GM19395 (cell line): ENCODE measurements at regions not wholly inside any gene's neighbourhood (a gene's known extent, or its start where the extent isn't known, plus 50 kb on each side); places are given as distances from the start of the nearest gene placed in this dataset.
"Not testable (repeated sequence)": the region's sequence is repeated elsewhere in the genome, so short reads cannot be mapped to it uniquely, and the experiment has no call there.

Experiments used
- ATAC-seq: cut with Tn5 transposase; IDR thresholded peaks from one replicate; pipeline ENCODE4 v1.9.1; 2021; ENCODE audit warnings: mild to moderate bottlenecking, moderate library complexity; ENCODE audit not compliant: unreplicated experiment

DNA sequence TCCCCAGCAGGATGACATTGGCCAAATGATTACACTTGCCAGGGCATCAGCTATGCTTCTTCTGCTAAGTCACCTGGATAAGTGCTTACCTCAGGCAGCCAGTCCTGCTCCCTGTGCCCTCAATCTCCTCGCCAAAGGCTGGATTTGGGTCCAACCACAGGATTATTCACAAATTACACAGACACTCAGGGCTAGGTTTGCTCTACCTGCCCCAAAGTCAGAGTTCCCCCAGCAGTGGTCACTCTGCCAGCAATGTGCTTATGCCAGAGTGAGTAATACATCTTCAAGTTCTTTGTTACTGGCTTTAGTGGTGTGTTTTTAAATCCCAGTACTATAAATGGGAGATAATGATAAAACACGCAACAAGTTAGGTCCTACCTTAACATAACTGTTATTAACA is 189.7 kb upstream of the SEMA3D start:
- ATAC-seq = no peak

DNA sequence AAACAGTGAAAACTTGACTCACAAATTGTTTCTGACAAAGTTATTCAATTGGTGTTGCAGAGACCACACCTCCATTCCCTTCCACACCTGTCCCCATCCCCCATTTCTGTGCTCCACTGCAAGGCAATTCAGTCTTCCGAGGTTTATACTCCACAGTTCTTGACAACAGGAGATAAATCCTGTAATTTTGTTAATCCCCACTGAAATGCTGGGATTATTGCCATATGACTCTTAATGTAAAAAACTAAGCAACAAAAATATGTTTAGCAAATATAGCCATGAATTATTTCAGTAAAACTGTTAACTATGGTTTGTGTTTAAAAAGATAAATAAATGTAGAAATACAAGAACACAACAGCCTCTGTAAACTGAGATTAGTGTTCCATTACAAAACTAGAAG is 170.1 kb upstream of the SEMA3D start:
- no peak for ATAC-seq

DNA sequence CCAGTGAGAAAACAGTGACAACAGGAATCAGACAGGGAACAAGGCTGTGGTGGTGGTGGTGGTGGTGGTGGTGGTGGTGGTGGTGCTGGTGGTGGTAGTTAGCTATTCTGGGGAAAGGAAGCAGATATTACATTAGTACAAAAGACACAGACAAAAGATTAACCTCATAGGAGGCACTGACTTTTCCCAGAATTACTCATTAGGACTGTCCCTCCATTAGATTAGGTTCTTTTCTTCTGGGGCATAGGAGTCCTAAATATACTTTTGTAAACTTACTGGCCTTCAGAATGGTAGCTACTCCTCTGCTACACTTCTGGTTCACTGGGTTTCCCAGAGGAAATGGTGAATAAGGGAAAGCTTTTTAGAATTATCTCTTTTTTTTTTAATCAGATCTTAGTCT is 156.6 kb upstream of the SEMA3D start:
- ATAC-seq = peak; percentile 67

DNA sequence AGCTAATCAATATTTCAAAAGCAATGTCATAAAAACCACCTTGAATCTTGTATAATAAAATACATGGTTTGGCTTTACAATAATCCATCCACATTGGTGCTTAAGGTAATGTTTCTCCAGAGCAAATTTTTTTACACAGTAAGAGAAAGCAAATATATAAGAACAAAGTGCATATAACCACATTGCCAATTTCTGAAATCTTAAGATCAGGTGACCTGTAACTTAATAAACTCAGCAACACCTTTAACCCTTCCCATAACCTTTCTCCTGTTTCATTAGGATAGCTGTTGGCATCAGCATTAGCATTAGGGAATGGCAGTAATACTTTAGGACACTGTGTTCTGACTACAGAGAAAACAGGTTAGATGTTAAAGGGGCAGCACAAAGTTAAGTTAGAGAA is 155.9 kb upstream of the SEMA3D start:
- no peak for ATAC-seq

DNA sequence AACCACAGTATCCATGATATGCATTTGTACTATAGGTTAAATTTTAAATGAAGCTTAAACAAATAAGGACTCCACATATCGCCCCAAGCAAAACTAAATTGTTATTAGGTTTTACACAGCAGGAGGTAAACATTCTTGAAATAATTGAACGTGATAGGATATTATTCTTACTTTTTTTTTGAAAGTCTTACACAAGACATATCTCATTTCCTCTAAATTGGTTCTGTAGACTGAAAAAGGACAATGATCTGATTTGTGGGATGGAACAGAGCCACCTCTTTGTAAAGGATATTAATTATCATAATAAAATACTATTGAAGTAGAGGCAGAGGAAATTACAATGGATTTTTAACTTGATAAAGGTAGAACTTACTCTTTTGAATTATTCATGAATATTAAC is 155.1 kb upstream of the SEMA3D start:
- no peak for ATAC-seq

DNA sequence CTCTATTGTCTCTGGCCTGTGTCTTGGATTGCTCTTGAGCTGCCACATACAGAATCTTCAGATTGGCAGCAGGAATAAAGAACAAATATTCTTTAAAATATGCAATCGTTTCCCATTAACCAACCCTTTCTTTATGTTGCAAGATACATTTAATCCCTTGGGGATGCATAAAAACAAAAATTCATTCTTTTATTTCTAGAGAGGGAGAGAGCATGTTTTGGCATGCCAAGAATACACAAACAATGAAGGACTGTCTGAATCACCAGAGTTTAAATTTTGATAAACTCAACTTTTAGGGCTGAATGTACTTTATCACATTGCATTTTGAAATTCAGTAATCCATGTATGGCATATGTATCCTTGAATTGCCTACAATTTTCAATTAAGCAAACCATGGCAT is 154.3 kb upstream of the SEMA3D start:
- ATAC-seq = no peak

DNA sequence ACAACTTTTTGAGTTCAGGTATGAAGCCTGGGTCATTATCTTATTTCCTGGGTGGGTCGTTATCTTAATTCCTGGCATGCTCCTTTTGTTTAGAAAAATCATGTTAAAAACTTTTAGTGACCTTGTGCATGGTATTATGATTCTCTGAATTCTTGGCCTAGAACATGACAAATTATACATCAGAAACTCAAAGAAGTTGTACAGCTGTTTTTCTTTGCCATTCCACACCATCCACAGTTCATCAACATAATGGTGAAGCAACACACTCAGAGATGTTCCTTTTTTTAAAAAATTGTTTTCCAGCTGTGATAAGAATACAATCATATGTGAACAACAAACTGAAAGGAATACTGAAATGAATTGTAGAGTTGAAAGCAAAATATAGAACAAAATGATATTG is 149.2 kb upstream of the SEMA3D start:
- no peak for ATAC-seq

DNA sequence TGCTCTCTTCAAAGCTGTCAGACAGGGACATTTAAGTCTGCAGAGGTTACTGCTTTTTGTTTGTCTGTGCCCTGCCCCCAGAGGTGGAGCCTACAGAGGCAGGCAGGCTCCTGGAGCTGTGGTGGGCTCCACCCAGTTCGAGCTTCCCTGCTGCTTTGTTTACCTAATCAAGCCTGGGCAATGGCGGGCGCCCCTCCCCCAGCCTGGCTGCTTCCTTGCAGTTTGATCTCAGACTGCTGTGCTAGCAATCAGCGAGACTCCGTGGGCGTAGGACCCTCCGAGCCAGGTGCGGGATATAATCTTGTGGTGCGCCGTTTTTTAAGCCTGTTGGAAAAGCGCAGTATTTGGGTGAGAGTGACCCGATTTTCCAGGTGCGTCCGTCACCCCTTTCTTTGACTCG is 148.3 kb upstream of the SEMA3D start:
- not testable (repeated sequence) for ATAC-seq

DNA sequence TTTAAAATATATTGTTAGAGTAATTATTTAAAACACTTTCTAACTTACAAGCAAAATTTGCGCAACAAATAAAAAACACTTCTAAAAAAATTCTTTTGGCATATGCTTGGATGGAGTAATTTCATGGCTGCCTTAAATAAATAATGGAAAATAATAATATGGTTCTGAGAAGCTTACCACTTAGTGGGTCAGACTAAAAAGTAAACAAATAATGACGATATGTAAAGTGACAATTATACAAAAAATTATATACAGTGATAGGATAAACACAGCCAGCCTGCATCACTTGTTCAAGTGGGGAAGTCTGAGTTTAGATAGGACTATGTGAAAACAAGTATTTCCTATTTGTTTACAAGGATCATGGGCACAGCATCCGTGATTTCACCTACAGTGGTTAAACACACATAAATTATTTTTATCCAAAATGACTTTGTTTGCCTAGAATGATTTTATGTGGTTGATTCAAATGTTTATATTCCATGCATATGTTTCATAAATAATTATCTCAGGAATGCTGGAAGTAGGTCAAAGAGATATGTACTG is 141.7 kb upstream of the SEMA3D start:
- no peak for ATAC-seq

DNA sequence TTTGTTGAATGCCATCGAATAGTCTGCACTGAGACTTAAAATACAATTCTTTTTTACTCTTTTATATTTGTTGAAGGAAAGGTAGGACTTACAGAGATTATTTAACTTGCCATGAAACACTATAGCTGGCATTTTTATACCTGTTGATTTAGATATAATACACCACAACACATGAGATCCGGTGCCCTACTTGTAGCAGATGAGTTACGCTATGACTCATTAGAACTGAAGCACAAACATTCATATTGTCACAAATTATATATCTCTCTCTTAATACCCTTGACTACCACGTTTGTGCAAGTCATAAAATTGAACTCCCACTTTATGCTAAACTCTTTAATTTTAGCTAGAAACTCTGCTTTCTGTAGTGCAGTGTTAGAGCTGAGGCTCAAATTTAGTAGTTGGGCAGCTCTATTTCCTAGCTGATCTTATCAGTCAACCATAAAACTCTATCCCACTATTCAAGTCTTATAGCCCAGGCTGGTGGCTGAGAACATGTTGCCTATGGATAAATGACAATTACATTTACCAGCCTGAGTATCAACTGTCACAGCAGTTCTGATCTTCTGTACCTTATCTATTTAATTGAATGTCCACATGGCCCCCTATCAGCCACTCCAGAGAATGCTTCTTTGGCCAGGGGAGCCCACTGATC is 137.4 kb upstream of the SEMA3D start:
- no peak for ATAC-seq

DNA sequence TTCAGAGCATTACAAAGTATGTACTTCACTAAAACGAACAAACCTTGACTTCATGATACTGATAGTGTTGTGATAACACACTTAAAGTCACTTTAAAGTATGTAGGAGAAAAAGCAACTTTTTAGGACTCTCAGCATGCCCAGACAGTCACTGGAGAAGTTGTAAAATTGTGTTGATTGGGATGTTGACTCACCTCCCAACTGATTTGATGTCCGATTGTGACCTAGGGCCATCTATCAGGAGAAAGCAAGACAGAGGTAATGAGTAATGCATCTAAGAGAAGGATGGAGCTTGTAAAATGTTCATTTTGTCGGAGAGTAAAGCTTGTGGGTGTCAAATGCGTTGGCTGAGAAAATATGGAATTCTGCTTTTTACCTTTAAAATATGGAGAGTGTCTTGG is 135.4 kb upstream of the SEMA3D start:
- no peak for ATAC-seq

DNA sequence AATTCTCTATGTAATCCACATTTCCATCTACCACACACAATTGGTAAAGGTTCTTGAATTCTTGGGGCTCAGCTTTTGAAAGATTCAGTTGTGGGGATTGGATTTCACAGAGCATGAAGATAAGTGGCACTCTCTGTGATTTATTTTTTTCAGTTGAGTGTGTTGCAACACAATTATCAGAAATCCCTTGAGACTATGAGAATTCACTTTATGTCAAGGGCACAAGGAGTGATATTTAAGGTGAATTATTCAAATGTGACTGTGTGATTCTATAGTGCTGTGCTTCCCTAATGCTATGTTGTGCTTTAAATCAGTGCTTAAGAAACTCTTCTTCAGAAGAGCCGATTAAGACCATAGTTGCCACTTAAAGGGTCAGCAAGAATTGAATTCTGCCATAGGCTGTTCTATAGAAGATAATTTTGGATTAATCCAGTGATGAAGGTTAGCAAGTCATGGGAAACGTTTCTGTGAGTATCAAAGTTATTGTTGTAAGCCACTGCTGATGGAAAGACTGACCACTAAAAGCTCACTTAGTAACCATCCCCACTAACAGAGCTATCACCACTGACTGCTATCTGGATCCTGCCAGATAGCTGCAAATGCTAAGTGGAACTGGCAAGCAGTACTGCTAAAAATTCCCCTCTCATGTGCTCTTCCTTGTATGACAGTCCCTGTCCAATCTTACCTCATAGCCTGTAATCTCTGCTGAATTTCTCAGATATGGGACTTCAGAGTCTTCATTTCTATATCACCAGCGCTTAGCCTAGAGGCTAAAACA is 134.0 kb upstream of the SEMA3D start:
- ATAC-seq = no peak

DNA sequence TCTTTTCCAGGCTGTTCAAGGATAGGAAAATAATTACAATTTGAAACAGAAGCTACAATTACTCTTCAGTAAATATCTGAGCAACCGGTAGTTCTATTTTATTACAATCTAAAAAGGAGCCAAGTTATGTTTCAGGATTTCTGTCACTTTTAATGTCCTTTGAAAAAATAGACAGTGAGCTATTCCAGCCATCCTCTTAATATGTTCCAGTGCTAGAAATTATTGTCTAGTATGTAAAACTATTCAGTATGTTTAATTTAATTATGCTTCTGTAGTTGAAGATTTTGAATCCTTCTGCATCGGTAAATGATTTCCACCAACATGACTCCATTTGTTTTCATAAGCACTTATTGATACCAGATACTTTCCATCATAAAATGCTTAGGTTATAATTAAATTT is 129.6 kb upstream of the SEMA3D start:
- ATAC-seq = no peak

DNA sequence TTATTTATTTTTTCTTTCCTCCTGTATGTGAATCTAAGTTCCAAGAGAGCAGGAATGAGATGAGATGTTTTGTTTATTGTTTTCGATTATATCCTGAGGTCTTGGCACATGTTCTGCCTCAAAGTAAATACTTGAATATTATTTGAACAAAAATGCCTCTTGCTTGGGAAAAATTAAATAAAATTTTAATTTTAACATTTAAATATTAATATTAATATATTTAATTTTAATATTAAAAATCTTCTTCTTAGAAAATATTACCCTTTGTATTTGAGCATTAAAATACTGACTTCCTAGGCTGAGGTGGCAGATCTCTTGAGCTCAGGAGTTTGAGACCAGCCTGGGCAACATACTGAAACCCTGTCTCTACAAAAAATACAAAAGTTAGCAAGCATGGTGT is 123.4 kb upstream of the SEMA3D start:
- no peak for ATAC-seq

DNA sequence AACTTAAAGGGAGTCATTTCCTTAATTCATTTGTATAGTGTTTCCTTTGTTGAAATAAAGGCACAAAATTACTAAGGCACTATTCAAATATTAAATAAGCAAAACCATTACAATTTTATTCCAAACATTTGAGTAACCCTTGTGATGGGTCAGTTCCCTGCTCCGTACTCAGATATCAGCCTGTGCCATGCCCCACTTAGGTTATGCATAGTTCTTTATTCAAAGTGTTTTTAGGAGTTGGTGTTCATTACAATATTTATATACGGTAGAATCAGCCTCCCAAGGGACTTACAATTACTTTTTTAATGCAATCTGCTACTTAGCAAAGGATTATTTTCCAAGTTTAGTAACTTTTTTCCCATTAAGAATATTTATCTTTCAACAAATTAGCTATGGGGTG is 119.3 kb upstream of the SEMA3D start:
- no peak for ATAC-seq

DNA sequence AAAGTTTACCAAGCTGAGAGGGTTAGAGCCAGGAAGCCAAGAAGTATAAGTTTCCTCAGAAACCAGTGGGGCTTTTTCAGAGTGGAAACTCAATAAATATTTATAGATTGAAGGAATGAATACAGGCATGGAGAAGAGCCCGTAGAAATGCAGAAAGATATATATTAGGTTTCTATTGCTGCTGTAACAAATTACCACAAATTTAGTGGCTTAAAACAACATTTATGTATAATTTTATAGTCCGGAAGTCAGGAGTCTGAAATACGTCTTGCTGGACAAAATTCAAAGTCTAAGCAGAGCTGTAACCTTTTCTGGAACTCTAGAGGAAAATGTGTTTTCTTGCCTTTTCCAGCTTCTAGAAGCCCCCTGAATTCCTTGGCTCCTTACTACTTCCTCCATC is 107.3 kb upstream of the SEMA3D start:
- ATAC-seq = no peak

DNA sequence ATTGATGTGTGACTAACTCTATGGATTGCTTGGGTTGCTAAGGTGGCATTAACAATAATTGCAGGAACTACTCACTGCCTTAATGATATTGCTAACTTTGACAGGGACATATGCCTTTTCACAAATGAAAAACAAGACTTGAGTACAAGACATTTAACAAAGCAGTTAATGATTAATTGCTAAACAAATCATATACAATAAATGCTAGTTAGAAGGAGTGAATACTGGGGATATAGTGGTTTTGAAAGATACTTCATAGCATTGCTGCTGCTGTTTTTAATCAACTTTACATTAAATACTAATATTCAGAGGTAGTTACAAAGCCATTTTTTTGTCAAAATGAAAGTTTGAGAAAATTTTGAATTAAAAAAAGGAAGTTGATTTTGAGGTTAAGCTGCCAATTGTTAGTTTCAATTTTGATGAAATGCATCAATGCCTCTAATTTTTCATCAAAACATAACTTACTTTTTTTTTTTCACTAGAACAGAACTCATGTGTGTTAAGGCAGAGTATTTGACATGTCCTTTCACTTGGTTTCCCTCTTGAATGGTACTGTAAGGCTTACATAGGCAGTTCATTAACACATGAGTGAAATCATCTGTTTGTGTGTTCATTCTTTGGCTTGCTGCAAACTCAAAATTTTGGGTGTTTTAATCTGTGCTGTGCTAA is 106.2 kb upstream of the SEMA3D start:
- ATAC-seq = peak; percentile 65

DNA sequence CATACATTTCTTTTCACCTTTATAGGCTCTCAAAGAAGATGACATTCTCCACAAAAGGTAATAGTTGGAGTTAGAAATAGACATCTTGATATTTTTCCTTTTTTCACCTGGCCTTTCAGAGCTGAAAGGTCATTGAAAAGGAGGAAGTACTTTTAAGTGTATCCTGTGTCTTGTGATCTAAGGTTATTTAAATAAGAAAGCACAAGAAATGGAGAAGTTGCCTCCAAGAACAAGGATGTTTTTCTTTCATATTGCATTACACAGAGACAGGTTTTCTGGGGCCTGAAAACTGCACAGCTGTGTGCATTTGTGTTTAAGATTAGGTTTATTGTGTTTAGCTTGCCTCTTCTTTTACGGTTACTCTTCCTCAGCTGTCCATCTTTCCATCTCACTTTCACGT is 103.4 kb upstream of the SEMA3D start:
- no peak for ATAC-seq

DNA sequence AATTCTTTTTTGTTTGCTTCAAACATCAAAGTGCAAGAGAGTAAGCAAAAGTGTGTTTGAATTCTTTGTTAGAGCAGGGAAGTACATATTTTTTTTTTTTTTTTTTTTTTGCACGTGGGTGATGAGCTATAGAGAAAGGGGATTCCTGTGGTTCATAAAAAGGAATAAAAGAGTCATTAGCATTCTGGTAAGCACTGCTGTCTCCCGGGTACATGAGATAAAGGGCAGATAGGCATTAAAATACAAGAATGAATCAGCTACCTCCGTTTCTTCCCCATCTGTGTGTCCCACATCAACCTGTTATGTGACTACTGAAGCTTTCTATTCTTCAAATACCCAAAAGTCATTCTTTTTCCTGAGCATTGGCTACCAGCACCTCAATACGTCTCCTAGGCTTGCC is 102.4 kb upstream of the SEMA3D start:
- no peak for ATAC-seq

DNA sequence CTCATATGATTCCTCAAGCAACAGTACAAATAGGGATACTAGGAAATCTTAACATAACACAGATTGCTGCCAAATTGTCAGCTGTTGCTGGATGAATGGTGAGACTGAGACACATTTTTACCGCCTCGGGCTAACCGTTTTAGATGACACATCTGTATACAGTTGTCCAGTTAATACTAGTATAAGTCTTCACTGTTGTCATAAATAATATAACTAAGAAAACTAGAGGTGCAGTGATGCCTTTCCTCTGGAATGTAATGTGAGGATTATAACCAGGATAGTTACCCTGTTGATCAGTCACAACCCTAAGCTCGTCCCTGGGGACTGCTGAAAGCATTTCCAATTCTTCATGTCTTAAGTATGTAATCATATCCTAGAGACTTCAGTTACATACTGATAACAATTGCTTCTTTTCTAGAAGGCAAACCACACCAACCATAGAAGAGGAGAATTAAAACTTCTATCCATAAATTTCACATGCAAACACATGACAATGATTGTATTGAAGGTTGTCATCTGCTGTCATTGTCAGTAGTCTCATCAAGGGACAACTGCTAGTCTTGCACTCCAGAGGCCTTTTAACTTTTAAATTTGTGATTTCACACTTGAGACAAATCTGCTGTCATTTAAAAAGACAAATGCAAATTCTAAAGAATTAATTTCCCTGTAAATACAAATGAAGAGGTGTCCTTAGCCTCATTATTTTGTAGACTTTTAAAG is 100.4 kb upstream of the SEMA3D start:
- no peak for ATAC-seq

DNA sequence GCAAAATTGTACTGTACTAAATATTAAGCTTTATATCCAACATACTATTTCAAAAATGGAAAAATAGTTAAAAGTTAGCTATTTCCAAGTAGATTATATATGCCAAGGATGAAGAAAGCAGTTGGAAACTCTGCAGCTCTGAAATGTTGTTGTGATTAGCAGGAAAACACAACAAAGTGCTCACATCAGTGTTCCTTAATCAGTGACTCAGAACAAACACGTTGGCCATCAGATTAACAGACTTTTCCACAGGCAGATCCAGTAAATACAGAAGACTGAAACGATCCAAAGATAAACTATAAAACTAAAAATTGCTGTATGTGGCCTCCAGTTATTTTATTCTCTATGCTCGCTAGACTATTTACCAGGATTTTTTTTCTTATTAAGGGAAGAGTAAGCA is 99.6 kb upstream of the SEMA3D start:
- ATAC-seq = no peak
